Neuronal stem cell (in vitro differentiated cells): ENCODE measurements at regions not wholly inside any gene's neighbourhood (a gene's known extent, or its start where the extent isn't known, plus 50 kb on each side); places are given as distances from the start of the nearest gene placed in this dataset.

Experiments
- DNase-seq: peaks from one replicate; pipeline ENCODE4 v3.0.0-alpha.2; 2013; ENCODE audit warnings: low spot score
- H2AFZ ChIP-seq: one replicate; pipeline ENCODE4 v1.6.1; 2013; ENCODE audit warnings: mild to moderate bottlenecking, low read length, inconsistent platforms
- H2AK5ac ChIP-seq: 2 replicates; pipeline ENCODE4 v1.6.1; 2013; ENCODE audit warnings: low read depth, mild to moderate bottlenecking, inconsistent platforms, low read length, moderate library complexity, mixed read lengths
- H2BK120ac ChIP-seq: 2 replicates; pipeline ENCODE4 v1.6.1; 2013; ENCODE audit warnings: low read depth, mild to moderate bottlenecking, inconsistent platforms, low read length, moderate library complexity, mixed read lengths
- H2BK12ac ChIP-seq: one replicate; pipeline ENCODE4 v1.6.1; 2013; ENCODE audit warnings: low read length, inconsistent platforms
- H2BK15ac ChIP-seq: 2 replicates; pipeline ENCODE4 v1.6.1; 2013; ENCODE audit warnings: mild to moderate bottlenecking, low read length, inconsistent platforms, mixed read lengths
- H2BK5ac ChIP-seq: one replicate; pipeline ENCODE4 v1.6.1; 2013; ENCODE audit warnings: inconsistent platforms, mild to moderate bottlenecking, low read length, moderate library complexity
- H3K14ac ChIP-seq: one replicate; pipeline ENCODE4 v1.6.1; 2013; ENCODE audit warnings: low read length, inconsistent platforms
- H3K18ac ChIP-seq: 2 replicates; pipeline ENCODE4 v1.6.1; 2013; ENCODE audit warnings: low read length, inconsistent platforms
- H3K23ac ChIP-seq: 2 replicates; pipeline ENCODE4 v1.6.1; 2013; ENCODE audit warnings: low read depth, mild to moderate bottlenecking, mixed read lengths, low read length, inconsistent platforms; ENCODE audit not compliant: poor library complexity
- H3K27ac ChIP-seq: replicated peaks from 3 replicates; pipeline ENCODE4 v1.5.1; 2013; ENCODE audit warnings: low read length, inconsistent platforms
- H3K27me3 ChIP-seq, 3 experiments: 2 replicates each; pipeline ENCODE4 v1.6.1; 2013; ENCODE audit warnings: low read length in 3 of 3, mild to moderate bottlenecking in 2 of 3, inconsistent platforms in 1 of 3, low read depth in 1 of 3, mixed read lengths in 1 of 3, moderate library complexity in 1 of 3; ENCODE audit not compliant: control insufficient read depth in 3 of 3, insufficient read depth in 3 of 3
- H3K36me3 ChIP-seq, 2 donors: replicated peaks in 1 of 2; 2 replicates each; pipeline ENCODE4 v1.6.1; 2013; ENCODE audit warnings: low read length in 2 of 2; ENCODE audit not compliant: control insufficient read depth in 2 of 2, insufficient read depth in 2 of 2
- H3K4ac ChIP-seq: 2 replicates; pipeline ENCODE4 v1.6.1; 2013; ENCODE audit warnings: inconsistent platforms, mild to moderate bottlenecking, low read length, moderate library complexity
- H3K4me1 ChIP-seq, 2 donors: 1 replicate in 1 of 2; 2 replicates in 1 of 2; pipeline ENCODE4 v1.6.1; 2013; ENCODE audit warnings: low read length in 2 of 2, low read depth in 1 of 2; ENCODE audit not compliant: control insufficient read depth in 2 of 2, insufficient read depth in 1 of 2
- H3K4me2 ChIP-seq: one replicate; pipeline ENCODE4 v1.6.1; 2013; ENCODE audit warnings: mild to moderate bottlenecking, low read length, inconsistent platforms; ENCODE audit not compliant: insufficient read depth, poor library complexity, severe bottlenecking
- H3K4me3 ChIP-seq, 2 donors: 2 replicates each; pipeline ENCODE4 v1.5.1; 2013; ENCODE audit warnings: low read length in 2 of 2, mild to moderate bottlenecking in 2 of 2, inconsistent platforms in 1 of 2, moderate library complexity in 1 of 2
- H3K79me1 ChIP-seq: one replicate; pipeline ENCODE4 v1.6.1; 2013; ENCODE audit warnings: low read depth, mild to moderate bottlenecking, inconsistent platforms, low read length, moderate library complexity
- H3K9ac ChIP-seq: one replicate; pipeline ENCODE4 v1.6.1; 2013; ENCODE audit warnings: mild to moderate bottlenecking, low read depth, low read length, inconsistent platforms; ENCODE audit not compliant: poor library complexity
- H3K9me3 ChIP-seq, 2 donors: replicated peaks in 1 of 2; 2 replicates each; pipeline versions ENCODE3 to v1.6.1; 2013; ENCODE audit warnings: low read length in 2 of 2, mild to moderate bottlenecking in 2 of 2, inconsistent platforms in 1 of 2, low read depth in 1 of 2, mixed read lengths in 1 of 2, moderate library complexity in 1 of 2; ENCODE audit not compliant: control insufficient read depth in 2 of 2, insufficient read depth in 1 of 2
- H4K8ac ChIP-seq: one replicate; pipeline ENCODE4 v1.6.1; 2013; ENCODE audit warnings: low read depth, mild to moderate bottlenecking, inconsistent platforms, low read length, moderate library complexity
- H4K91ac ChIP-seq: one replicate; pipeline ENCODE4 v1.6.1; 2013; ENCODE audit warnings: low read length, low read depth, mild to moderate bottlenecking, inconsistent platforms; ENCODE audit not compliant: poor library complexity
- WGBS, 2 donors: extraction: QIAGEN DNeasy Blood & Tissue Kit; methylation state at CpG; one replicate each; pipeline ENCODE4 v1.1.7; 2013; ENCODE audit warnings: missing lambda C conversion rate in 2 of 2, mixed read lengths in 1 of 2; ENCODE audit not compliant: insufficient read length in 2 of 2, insufficient replicate concordance in 1 of 2; ENCODE audit errors: extremely low coverage in 2 of 2; 5-methylcytosine and 5-hydroxymethylcytosine counted together

DNA sequence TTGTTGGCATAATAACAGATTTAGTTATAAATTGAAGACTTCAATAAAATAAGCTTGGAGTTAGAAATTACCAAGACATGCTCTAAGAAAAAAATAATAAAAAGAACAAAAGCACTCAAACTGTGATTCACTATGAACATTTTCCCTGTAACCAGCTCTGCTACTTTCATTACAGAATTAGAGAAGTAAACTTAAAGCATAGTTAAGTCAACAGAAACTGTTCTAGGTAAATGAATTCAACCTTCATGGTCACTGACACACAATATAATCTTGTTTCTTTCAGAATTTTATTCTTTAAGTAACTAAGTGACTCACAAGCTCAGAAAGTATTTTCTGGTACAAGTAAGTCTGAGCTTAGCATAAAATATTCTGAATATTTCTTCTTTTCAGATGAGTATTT lies 136.3 kb downstream of the KLF5 start:
- Histone ChIP-seq H2BK15ac (no peak overlapping the region), H3K18ac (no peak overlapping the region), H4K8ac (no peak overlapping the region), H3K27ac (no peak overlapping the region), H3K4ac (no peak overlapping the region), H3K4me3 (no peak overlapping the region), H3K79me1 (no peaks in the 10 kb centered on the region), H3K36me3 (no peaks in the 10 kb centered on the region), H3K4me2 (no peak overlapping the region), H3K9ac (no peak overlapping the region), H3K9me3 (no peaks in the 10 kb centered on the region), H2BK12ac (no peak overlapping the region), H2AK5ac (no peak overlapping the region), H2AFZ (no peak overlapping the region), H2BK5ac (no peak overlapping the region), H2BK120ac (no peak overlapping the region), H3K14ac (no peak overlapping the region), H3K27me3 (no peaks in the 10 kb centered on the region), H4K91ac (no peak overlapping the region), H3K4me1 (peaks cover 0 to 3% of the 10 kb centered on the region in 2 donors), H3K23ac (no peak overlapping the region)
- DNase-seq: no peak

DNA sequence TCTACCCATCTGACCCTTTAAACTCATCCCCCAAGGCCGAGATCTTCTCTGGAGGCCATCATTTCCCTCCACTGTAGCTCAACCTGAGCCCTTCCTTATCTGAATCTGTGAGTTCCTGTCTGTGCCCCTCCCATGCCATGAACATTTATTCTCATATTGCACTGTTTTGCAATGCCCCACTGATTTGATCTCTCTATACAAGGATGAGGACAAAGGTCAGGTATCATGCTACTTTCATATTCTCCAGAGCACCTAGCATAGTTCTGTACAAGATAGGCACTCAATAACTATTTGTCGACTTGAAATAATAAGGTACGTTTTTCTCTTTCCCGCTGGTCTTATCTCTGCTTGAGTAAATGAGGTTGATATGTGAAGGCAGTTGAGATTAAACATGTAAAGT lies 135.5 kb downstream of the KLF5 start:
- Histone ChIP-seq H3K79me1 (no peaks in the 10 kb centered on the region), H2BK5ac (no peak overlapping the region), H3K23ac (no peak overlapping the region), H3K36me3 (no peaks in the 10 kb centered on the region), H3K4me3 (no peak overlapping the region), H4K8ac (no peak overlapping the region), H3K27me3 (no peaks in the 10 kb centered on the region), H2BK12ac (no peak overlapping the region), H4K91ac (no peak overlapping the region), H3K9me3 (no peaks in the 10 kb centered on the region), H3K4me1 (peaks cover 0 to 6% of the 10 kb centered on the region in 2 donors), H3K18ac (no peak overlapping the region), H2BK15ac (no peak overlapping the region), H2BK120ac (no peak overlapping the region), H2AK5ac (no peak overlapping the region), H3K4ac (no peak overlapping the region), H3K9ac (no peak overlapping the region), H2AFZ (no peak overlapping the region), H3K14ac (no peak overlapping the region), H3K4me2 (no peak overlapping the region), H3K27ac (no peak overlapping the region)
- WGBS, 2 donors: no CpG with 5 or more reads among the region's 4 CpGs
- no peak for DNase-seq

DNA sequence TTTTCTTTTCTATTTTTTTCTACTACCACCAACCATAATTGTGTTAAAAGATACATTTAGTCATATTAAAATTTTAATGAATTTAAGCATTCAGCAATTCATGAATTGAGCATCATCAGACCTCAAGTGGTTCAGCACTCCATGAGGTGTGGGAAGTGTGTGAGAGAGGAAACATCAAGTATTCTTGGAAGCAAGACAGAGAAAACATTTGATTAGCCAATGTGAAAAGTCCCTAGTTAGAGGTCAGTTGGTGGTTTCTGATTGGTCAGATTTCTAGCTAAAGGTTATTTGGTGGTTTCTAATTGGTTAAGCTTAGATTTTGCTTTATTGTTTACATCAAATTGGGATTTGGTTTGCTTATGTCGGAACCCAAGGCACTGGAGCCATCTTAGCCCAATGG lies 134.7 kb downstream of the KLF5 start:
- no peaks in the 10 kb centered on the region for H3K9me3 ChIP-seq
- no peak overlapping the region for H3K9ac ChIP-seq
- H2BK12ac ChIP-seq: no peak overlapping the region
- H4K91ac ChIP-seq: no peak overlapping the region
- no peak overlapping the region for H3K4ac ChIP-seq
- no peaks in the 10 kb centered on the region for H3K79me1 ChIP-seq
- H3K36me3 ChIP-seq: no peaks in the 10 kb centered on the region
- H2BK5ac ChIP-seq: no peak overlapping the region
- H3K18ac ChIP-seq: no peak overlapping the region
- no peak overlapping the region for H2BK15ac ChIP-seq
- no peak overlapping the region for H3K23ac ChIP-seq
- WGBS, 2 donors: no CpG with 5 or more reads among the region's 1 CpG
- no peak overlapping the region for H3K4me3 ChIP-seq
- no peak for DNase-seq
- no peak overlapping the region for H2BK120ac ChIP-seq
- H3K4me1 ChIP-seq: peaks cover 0 to 6% of the 10 kb centered on the region in 2 donors
- H3K27ac ChIP-seq: no peak overlapping the region
- no peaks in the 10 kb centered on the region for H3K27me3 ChIP-seq
- H4K8ac ChIP-seq: no peak overlapping the region
- H3K4me2 ChIP-seq: no peak overlapping the region
- no peak overlapping the region for H2AFZ ChIP-seq
- no peak overlapping the region for H2AK5ac ChIP-seq
- no peak overlapping the region for H3K14ac ChIP-seq

GRCh38 chr13:73190477-73190876 lies 131.7 kb downstream of the KLF5 start:
- no peak overlapping the region for H3K27ac ChIP-seq
- H2BK15ac ChIP-seq: no peak overlapping the region
- no CpG with 5 or more reads among the region's 5 CpGs for WGBS, 2 donors
- H4K91ac ChIP-seq: no peak overlapping the region
- H3K36me3 ChIP-seq: no peaks in the 10 kb centered on the region
- H2BK120ac ChIP-seq: no peak overlapping the region
- H2AK5ac ChIP-seq: no peak overlapping the region
- no peak overlapping the region for H3K4ac ChIP-seq
- no peak overlapping the region for H4K8ac ChIP-seq
- H2BK5ac ChIP-seq: no peak overlapping the region
- no peak for DNase-seq
- no peaks in the 10 kb centered on the region for H3K79me1 ChIP-seq
- H3K18ac ChIP-seq: no peak overlapping the region
- no peak overlapping the region for H2AFZ ChIP-seq
- no peak overlapping the region for H3K14ac ChIP-seq
- no peak overlapping the region for H3K4me3 ChIP-seq
- no peak overlapping the region for H2BK12ac ChIP-seq
- H3K9ac ChIP-seq: no peak overlapping the region
- no peaks in the 10 kb centered on the region for H3K9me3 ChIP-seq
- H3K27me3 ChIP-seq: no peaks in the 10 kb centered on the region
- H3K23ac ChIP-seq: no peak overlapping the region
- no peak overlapping the region for H3K4me2 ChIP-seq
- H3K4me1 ChIP-seq: peaks cover 0 to 6% of the 10 kb centered on the region in 2 donors
